HFFc6 (cell line): ENCODE measurements at regions not wholly inside any gene's neighbourhood (a gene's known extent, or its start where the extent isn't known, plus 50 kb on each side); places are given as distances from the start of the nearest gene placed in this dataset.
"Not testable (repeated sequence)": the region's sequence is repeated elsewhere in the genome, so short reads cannot be mapped to it uniquely, and the experiment has no call there.

ENCODE experiments used
- DNase-seq: peaks from one replicate; pipeline ENCODE4 v3.0.0-alpha.2; 2018
- H3K27ac Mint-ChIP-seq: 2 replicates; pipeline ENCODE4 v1.8.0; 2020; ENCODE audit warnings: mild to moderate bottlenecking, mixed read lengths
- H3K27me3 Mint-ChIP-seq: 2 replicates; pipeline ENCODE4 v1.8.0; 2021; ENCODE audit warnings: mild to moderate bottlenecking, moderate library complexity, mixed read lengths; ENCODE audit not compliant: insufficient read depth
- H3K36me3 Mint-ChIP-seq: 2 replicates; pipeline ENCODE4 v1.8.0; 2021; ENCODE audit warnings: low read depth, mixed read lengths
- H3K4me1 Mint-ChIP-seq: 2 replicates; pipeline ENCODE4 v1.8.0; 2020; ENCODE audit warnings: low read depth, mixed read lengths
- H3K4me3 Mint-ChIP-seq: 2 replicates; pipeline ENCODE4 v1.8.0; 2020; ENCODE audit warnings: mild to moderate bottlenecking, moderate library complexity, mixed read lengths
- H3K9me3 Mint-ChIP-seq: 2 replicates; pipeline ENCODE4 v1.8.0; 2020; ENCODE audit warnings: mild to moderate bottlenecking, mixed read lengths
- CTCF ChIP-seq: fragments of 200-600 bp; sonication (generic); IDR thresholded peaks from 2 replicates; pipeline ENCODE4 v1.5.0; 2021; ENCODE audit warnings: antibody characterized with exemption, mild to moderate bottlenecking

- peaks cover 56% of the 10 kb centered on the region for H3K4me1 Mint-ChIP-seq
- no peaks in the 10 kb centered on the region for H3K9me3 Mint-ChIP-seq
- no peak overlapping the region for H3K27ac Mint-ChIP-seq
- TF ChIP-seq CTCF = no peak
- no peak overlapping the region for H3K4me3 Mint-ChIP-seq
- DNase-seq = no peak
- H3K36me3 Mint-ChIP-seq = no peaks in the 10 kb centered on the region
- peaks cover 1% of the 10 kb centered on the region; the same call in 1 of the 2 replicates for H3K27me3 Mint-ChIP-seq
Measured at GRCh38 chr5:40227931-40228330, 451.8 kb upstream of the PTGER4 start.

- H3K4me1 Mint-ChIP-seq = peaks cover 59% of the 10 kb centered on the region
- H3K27ac Mint-ChIP-seq = no peak overlapping the region
- TF ChIP-seq CTCF = no peak
- no peak overlapping the region for H3K4me3 Mint-ChIP-seq
- H3K27me3 Mint-ChIP-seq = peaks cover 1% of the 10 kb centered on the region; the same call in 1 of the 2 replicates
- no peak for DNase-seq
- H3K36me3 Mint-ChIP-seq = no peaks in the 10 kb centered on the region
- no peaks in the 10 kb centered on the region for H3K9me3 Mint-ChIP-seq
Measured at GRCh38 chr5:40227366-40227765, 452.3 kb upstream of the PTGER4 start.

DNA sequence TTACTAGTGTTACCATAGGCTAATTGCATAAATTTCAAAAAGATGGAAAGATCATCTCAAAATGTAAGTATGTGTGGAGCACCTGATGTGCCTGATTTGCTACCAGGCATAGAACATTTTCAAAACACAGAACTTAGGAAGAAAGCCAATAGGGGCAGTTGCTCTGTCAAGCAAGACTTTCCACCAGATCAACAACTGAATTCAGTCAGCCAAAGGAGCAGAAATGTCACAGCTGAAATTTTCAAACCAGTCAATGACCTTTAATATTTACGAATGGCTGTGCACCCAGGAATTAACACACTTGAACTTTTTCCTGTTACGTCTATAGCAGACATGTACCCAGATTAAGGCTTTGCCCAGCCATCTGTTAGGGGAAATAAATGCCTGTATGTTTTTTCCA lies 452.8 kb upstream of the PTGER4 start:
- DNase-seq = no peak
- Mint-ChIP-seq H3K36me3 (no peaks in the 10 kb centered on the region; the same call in 1 of the 2 replicates), H3K27ac (no peak overlapping the region), H3K9me3 (no peaks in the 10 kb centered on the region), H3K4me3 (no peak overlapping the region), H3K27me3 (peaks cover 1% of the 10 kb centered on the region; the same call in 1 of the 2 replicates), H3K4me1 (peaks cover 63% of the 10 kb centered on the region)
- no peak for TF ChIP-seq CTCF

DNA sequence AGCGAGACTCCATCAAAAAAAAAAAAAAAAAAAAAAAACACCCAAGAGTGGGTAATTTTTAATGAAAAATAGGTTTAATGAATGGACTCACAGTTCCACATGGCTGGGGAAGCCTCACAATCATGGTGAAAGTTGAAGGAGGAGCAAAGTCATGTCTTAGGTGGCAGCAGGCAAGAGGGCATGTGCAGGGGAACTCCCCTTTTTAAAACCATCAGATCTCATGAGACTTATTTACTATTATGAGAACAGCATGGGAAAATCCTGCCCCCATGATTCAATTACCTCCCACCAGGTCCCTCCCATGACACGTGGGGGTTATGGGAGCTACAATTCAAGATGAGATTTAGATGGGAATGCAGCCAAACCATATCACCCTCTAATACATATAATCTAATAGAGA lies 454.6 kb upstream of the PTGER4 start:
- H3K27me3 Mint-ChIP-seq, H3K27ac Mint-ChIP-seq, H3K36me3 Mint-ChIP-seq, H3K4me3 Mint-ChIP-seq, H3K9me3 Mint-ChIP-seq, DNase-seq: not testable (repeated sequence)
- H3K4me1 Mint-ChIP-seq = peaks cover 67% of the 10 kb centered on the region

DNA sequence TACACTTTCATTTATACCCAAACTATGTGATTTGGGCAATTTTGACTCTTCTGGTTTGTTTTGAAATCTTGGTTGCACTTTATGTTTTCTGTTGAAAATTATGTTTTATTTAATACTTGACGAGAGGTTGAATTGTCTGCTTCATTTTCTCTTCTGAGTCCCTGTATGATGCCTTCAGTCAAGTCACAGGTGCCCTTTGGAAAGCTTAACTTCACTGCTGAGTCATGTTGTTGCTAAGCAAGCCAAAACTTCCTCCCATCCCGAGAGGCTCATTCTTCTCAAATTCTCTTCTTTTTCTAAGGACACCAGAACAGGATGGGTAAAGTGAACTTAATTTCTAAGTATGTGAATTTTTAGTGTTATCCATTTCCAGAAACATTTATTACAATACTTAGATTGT lies 455.3 kb upstream of the PTGER4 start:
- H3K9me3 Mint-ChIP-seq = no peaks in the 10 kb centered on the region
- peak overlapping the region; percentile 80 for H3K27ac Mint-ChIP-seq
- peaks cover 1% of the 10 kb centered on the region; the same call in 1 of the 2 replicates for H3K27me3 Mint-ChIP-seq
- TF ChIP-seq CTCF = no peak
- H3K4me3 Mint-ChIP-seq = peak overlapping the region; percentile 66
- DNase-seq = peak; percentile 12
- H3K4me1 Mint-ChIP-seq = peaks cover 62% of the 10 kb centered on the region
- no peaks in the 10 kb centered on the region; the same call in 1 of the 2 replicates for H3K36me3 Mint-ChIP-seq

DNA sequence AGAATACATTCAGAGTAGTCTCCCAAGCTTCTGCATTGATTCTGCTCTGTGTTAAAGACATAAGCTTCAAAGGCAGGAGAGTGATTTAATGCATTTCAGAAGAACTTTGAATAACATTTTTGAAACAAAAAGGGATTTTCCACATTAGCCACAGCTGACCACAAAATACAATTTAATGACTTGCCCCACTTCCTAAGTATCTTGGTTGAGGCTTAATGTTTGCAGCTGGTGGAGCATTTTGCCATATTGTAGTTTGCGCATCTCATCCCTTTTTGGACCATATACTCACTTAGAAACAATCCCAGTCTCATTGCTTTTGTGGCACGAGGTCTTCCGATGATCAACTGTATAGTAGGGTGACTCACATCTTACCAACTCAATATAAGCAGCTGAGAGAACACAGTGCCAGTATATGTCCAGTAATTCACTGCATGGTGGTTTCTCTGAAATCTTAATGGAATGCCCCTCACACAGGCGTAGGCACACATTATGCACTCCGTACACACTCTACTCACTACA lies 455.8 kb upstream of the PTGER4 start:
- Mint-ChIP-seq H3K27ac (peak overlapping the region; percentile 80), H3K4me1 (peaks cover 58% of the 10 kb centered on the region), H3K4me3 (peak overlapping the region; percentile 66), H3K27me3 (peaks cover 1% of the 10 kb centered on the region; the same call in 1 of the 2 replicates), H3K36me3 (no peaks in the 10 kb centered on the region; the same call in 1 of the 2 replicates), H3K9me3 (no peaks in the 10 kb centered on the region)
- peak; percentile 82 for DNase-seq
- TF ChIP-seq CTCF = no peak
